ENCODE measurements at regions not wholly inside any gene's neighbourhood (a gene's known extent, or its start where the extent isn't known, plus 50 kb on each side); places are given as distances from the start of the nearest gene placed in this dataset.
"Not testable (repeated sequence)": the region's sequence is repeated elsewhere in the genome, so short reads cannot be mapped to it uniquely, and the experiment has no call there.

DNA sequence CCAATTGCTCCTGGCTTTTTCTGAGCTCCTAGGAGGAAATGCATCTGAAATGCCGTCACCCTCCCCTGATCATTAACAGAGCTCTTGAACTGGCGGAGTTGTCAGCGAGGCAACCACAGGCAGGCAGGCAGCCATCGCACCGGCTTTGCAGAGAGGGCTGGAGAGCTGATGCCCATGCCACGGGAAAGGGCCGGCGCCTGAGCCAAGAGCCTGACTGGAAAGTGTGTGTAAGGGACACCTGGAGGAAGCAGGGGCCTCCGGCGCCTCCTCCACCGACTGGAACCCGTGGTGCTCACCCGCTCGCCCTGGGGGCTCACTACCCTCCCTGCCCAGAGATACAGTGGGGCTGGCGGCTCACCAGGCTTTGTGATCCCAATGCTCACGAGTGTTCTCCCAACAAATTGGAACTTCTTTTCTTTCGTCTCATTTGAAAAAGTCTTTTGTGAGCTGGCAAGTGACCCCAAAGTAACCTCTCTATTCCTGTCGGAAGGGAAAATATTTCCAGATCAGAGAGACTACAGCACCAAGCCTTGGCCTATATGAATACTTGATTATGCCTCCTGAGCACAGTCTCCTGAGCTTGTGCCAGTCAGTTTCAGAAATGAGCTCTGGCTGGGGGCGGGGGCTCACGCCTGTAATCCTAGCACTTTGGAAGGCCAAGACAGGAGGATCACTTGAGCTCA lies 97.7 kb upstream of the SLC25A33 start:
- DNase-seq: peak; percentile 78

DNA sequence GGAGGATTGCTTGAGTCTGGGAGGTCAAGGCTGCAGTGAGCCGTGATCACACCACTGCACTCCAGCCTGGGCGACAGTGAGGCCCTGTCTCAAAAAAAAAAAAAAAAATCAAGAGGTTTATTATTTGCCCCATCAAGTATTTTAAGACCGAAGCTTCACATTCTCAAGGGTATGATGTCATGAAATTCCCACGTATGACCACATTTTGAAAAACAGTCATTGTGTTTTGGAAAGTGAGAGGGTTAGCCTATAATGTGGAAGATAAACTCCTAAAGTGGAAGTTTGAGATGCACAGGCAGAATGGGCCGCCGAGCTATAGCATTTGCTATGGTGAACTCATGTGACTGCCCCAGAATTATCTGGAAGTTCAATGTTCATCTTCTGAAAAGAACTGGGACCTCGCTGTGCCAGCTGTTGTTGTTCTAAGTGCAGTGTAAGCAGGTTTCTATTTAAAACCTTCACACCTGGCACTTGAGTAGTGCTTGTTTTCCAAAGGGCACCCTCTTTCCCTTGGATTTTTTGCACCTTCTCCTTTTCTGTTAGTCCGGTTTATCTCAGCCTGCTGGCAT lies 96.9 kb upstream of the SLC25A33 start:
- DNase-seq: no peak

DNA sequence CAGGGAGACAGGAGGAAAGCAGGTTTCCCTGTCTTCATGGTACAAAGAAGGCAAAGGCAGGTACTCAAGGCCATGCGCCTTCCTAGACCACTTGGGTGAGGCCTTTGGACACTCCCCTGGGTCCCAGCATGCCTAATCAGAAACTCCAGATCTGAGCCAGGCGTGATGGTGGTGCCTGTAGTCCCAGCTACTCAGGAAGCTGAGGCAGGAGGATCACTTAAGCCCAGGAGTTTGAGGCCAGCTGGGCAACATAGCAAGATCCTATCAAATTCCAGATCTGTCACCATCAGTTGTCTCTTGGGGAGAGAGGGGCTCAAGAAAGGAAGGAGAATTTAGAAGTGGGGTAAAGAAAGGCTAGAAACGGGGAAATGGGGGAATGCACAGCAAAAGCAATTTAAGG lies 96.3 kb upstream of the SLC25A33 start:
- DNase-seq: no peak

DNA sequence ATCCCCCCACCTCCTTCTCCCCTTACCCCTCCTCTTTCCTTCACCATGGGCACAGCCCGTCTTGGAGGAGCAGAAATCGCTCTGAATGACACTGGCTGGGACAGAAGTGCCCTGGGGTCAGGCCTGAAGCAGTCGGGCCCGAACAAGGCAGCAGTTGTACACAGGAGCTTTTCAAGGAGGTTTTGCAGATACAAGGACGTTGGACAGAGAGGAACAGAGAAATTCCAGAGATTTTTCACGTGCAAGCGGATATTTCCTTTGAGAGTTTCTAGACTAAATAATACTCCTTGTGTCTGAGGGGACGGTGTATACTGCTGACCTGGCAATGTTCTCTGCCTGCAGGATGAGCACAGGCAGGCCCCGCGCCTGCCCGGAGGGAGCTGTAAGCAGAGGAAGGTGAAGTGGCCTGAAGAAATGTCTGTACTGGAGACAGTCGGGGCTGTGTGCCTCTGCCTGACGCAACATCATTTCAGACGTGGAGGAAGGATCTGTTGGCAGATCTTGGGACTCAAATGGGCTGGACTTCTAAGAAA lies 95.3 kb upstream of the SLC25A33 start:
- no peak for DNase-seq

DNA sequence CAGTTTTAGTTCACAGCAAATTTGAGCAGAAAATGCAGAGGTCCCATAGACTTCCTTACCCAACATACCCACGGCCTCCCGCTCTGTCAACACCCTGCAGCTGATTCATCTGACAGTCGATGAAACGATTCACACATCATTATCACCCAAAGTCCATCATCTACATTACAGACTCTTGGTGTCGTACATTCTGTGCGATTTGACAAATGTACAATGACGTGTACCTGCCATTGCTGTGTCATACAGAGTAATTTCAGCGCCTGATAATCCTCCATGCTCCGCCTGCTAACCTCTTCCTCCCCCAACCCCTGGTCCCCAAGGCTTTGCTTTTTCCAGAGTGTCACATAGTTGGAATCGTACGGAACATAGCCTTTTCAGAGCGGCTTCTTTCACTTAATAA lies 94.7 kb upstream of the SLC25A33 start:
- no peak for DNase-seq

DNA sequence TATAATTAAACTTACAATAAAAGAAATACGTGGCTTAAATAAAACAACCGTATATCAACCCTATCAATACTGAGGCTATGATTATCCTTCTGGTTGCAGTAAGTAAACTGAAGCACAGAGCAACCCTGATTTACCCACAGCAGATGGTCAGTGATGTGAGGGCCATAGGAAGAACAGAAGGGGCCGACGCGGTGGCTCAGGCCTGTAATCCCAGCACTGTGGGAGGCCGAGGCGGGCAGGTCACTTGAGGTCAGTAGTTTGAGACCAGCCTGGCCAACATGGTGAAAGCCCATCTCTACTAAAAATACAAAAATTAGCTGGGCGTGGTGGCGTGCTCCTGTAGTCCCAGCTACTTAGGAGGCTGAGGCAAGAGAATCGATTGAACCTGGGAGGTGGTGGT lies 94.2 kb upstream of the SLC25A33 start:
- not testable (repeated sequence) for DNase-seq

DNA sequence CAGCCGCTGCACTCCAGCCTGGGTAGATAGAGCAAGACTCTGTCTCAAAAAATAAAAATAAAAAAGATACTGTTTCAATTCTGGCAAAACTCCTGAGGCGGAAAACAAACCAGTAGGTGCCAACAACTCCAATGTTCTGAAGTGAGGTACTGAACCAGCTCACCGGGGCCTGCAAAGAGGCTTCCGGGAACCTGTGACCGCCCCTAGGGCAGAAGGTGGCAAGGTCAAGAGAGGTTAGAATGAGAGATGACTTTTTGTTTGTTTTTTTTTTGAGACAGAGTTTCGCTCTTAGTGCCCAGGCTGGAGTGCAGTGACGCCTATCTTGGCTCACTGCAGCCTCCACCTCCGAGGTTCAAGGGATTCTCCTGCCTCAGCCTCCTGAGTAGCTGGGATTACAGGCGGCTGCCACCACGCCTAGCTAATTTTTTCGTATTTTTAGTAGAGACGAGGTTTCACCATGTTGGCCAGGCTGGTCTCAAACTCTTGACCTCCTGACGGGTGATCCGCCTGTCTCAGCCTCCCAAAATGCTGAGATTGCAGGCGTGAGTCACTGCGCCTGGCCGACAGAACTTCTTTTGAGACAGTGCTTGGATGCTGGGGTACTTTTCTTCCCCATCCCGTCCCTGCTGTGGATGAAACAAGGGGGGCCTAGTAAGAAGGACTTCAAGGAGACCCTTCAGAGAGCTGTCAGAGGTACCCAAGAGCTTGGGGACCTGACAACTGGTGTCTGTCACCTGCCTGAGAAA lies 91.9 kb upstream of the SLC25A33 start:
- DNase-seq: no peak

DNA sequence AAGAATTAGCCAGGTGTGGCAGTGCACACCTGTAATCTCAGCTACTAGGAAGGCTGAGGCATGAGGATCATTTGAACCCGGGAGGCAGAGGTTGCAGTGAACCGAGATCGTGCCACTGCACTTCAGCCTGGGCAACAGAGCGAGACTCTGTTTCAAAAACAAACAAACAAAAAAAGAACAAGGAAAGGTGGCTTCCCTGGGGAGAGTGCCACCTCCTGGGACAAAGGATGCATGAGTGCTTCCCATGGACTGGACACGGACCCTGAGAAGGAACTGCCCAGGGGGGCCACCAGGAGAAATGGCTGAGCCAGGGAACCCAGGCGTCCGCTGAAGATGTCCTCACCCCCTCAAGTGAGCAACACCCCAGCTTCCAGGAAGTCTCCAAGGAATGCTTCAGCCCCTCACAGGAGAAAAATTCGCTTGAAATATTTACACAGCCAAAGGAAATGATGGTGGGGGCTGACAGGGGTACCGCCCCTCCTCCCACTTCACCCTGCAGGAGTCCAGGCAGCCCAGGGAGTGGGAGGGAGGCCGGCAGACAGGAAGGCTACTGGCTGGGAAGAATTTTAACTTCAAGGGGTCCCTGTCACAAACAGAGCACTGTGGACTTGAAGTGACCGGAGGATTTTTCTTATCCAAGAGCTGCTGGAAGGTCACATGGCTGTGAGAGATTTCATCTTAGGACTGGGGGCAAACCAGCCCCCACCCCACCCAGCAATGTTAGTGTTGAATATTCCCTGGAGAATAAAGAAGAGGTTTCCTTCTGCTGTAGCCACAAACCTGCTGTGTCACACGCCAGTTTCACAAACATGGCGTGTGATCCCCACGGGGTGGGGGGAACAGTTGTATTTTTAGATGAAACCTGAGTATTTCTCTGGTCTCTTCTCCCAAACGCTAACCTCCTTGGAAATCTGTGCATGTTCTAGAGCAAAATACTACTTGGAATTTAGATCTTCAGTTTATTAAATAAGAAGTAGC lies 90.8 kb upstream of the SLC25A33 start:
- DNase-seq: no peak

DNA sequence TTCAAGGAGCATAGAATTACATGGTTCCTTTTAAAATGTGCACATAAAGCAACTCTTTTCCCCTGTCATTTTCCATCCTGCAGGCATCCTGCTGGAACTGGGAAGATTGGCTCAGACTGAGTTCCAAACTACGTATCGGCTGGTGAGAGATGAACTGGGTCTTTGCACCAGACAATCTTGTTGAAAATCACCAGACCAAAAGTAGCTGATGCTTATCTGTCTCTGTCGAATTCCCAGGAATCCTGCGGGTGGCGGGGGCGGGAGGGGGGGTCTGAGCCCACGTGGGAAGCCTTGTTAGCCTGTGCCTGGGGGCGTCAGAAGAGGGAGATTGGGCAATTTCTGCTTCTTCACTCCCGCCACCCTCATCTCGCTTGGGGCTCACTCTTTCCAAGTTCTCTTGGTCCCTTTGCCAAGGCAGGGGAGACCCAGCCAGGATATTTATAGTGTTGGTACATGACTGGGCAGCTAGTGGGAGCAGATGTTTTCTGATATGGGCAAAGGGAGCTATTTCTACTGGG lies 90.1 kb upstream of the SLC25A33 start:
- no peak for DNase-seq

DNA sequence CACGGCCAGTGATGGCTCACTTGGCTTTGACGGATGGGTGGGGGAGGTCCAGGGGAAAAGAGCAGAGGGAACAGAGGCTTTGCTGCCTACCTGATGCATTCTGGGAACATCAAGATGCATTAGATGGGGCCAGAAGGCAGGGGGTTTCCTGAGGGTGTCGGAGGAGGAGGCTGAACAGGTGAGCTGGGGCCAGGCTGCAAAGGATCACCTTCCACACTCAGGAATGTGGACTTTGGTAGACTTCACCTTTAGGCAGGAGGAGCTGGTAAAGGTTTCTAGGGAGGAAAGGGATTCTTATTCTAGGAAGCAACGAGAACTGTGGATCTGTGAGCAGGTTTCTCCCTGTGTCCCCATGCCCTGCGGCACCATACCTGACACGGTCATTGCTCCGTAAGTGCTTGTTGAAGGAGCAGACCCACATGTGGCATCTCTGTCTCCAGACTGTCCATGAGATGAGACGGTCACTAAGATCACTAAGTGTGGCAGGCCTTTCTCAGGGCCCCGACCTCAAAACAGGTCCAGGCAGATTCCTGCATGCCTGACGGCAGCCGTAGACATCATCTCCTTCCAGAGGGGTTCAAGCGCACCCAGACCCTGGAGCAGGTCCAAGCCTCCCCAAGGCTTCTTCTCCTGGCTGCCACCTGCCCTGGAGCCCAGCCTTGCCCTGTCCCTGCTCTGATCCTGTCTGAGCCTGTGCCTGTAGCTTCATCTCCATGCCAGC lies 89.1 kb upstream of the SLC25A33 start:
- no peak for DNase-seq

DNA sequence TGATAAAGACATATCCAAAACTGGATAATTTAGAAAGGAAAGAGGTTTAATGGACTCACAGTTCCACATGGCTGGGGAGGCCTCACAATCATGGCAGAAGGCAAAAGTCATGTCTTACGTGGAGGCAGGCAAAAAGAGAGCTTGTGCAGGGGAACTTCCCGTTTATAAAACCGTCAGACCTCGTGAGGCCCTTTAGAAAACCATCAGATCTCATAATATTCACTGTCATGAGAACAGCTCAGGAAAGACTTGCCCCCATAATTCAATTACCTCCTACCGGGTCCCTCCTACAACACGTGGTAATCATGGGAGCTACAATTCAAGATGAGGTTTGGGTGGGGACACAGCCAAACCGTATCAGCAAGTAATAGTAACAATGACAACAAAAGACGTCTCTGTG lies 88.2 kb upstream of the SLC25A33 start:
- no peak for DNase-seq

DNA sequence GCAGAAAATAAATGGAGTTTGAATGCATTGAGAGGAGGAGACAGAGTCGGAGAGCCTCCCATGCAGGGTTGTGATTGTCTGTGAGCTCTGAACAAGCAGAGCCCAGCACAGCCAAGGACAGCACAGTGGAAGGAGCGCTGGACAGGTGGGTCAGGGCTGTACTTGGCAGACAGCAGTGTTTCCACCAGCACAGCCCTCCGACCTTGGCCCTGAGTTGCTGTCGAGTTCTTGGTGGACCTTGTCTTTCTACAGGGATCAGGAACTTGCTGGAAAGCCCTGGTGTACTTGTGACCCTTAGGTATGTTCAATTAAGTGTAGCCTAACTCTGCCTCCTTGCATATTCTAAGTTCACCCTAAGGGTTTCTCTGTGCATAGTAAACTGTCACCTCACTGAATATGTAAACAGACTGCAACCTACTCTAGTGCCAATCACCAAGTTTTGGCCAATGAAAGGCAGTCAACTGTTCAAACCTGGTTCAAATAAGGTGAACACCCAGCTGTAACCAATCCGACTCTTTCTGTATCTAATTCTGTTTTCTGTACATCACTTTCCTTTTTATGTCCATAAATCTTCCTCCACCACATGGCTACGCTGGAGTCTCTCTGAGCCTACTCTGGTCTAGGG lies 86.6 kb upstream of the SLC25A33 start:
- no peak for DNase-seq

DNA sequence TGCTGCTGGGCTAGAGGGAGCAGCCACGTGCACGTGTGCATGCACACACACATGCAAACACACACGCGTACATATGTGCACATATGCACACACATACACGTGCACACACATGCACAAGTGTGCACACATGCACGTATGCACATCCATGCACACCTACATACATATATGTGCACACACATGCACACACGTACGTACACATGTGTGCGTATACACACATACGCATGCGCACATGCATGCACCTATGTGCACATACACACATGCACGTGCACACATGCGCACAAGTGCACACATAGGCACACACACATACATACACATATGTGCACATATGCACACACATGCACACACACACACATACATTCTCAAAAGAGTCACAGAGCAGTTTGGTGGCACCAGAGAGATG lies 85.9 kb upstream of the SLC25A33 start:
- no peak for DNase-seq

DNA sequence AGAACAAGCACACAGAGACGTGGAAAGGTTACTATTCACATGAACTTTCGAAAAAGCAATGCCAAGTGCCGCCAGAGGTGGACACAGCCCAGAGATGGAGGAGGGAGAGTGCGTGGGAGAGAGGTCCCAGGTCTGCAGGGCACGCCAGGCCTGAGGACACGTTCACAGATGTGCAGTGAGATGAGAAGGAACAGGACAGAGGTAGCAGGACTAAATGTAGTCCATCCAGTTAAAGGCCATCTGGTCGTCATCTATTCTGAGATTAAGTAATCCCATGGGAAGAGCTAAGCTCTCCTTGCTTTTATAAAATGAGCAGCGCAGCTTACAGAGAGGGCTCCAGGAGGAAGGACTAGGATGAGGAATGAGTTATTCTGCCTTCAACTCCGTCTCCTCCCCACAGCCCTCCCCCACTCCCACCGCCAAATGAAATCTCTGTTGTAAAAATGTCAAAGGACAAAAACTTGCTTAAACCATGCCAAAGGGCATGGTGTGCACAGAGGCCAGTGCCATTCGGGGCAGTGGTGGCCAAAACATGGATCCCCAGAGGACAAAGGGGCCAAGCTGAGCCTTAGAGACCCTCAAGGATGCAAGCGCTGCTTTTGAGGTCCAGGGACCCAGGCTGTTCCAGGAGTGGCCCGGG lies 85.4 kb upstream of the SLC25A33 start:
- DNase-seq: no peak

DNA sequence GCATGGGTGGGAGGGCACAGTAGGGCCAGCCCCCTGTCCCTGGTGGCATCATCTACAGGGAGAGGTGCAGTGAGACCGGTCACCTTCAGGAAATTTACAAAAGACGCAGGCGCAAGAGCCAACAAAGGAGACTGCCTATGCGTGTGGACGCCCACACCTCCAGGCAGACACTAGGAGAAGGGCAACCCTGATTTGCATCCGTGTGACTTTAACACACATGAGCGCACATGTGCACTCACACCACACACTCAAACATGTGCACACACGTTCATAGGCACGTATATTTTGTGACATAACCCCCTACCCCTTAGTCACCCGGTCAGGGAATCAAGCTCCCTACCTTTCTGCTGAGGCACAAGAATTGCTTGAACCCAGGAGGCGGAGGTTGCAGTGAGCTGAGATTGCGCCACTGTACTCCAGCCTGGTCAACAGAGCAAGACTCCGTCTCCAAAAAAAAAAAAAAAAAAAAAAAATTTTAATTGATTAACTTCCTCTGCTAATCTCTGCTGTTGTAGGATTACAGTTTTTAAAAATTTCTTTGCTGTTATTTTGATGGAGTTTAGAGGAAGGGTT lies 84.7 kb upstream of the SLC25A33 start:
- no peak for DNase-seq

DNA sequence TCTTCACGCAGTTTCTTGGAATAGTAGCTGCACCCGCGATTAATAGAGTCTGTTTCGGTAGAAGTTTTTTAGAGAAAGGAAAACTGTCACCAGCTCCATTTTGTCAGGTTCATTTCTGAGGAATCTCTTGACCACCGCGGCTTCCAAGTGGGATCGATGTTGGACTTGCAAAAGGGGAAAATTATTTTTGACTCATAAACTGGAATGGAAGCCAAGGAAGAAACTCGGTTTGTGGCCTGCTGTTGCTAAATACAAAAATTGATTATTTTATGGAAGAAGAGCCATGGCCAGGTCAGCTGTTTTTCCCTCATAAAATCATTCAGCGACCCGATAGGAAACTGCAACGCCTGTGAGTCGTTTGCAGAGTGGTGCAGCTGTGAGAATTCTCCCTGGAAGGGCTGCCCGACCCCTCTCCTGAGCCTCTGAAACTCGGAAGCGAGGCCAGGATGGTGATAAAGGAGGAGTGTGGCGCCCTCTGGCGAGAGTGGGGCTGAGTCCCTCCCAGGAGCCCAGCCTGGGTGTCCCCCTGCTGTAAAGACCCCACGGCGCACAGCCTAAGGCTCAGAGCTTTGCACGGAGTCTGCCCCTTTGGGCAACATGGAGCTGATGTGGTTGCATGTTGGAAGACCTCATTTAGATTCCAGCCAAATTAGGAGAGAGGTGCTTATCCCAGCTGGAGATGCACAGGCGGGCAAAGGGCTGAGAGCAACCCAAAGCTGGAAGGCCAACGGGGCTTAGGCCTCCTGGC lies 83.6 kb upstream of the SLC25A33 start:
- peak; percentile 85 for DNase-seq

DNA sequence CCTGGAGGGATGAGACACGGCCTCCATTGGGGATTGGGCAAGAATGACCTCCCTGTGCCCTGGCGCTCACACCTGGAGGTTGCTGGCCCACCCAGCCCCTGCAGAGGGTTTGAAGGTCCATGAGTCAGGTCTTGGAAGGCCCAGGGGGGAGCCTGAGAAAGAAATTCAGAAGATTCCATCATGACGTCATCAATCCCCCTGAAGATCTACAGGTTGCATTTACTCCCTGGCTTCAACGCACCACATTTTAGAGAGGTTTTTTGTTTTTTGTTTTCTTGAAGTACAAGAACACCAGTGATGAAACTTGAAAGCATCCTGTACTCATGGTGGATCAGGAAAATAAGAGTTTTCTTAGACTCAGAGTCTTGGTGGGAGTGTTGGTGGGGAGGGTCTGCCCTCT lies 82.4 kb upstream of the SLC25A33 start:
- no peak for DNase-seq

DNA sequence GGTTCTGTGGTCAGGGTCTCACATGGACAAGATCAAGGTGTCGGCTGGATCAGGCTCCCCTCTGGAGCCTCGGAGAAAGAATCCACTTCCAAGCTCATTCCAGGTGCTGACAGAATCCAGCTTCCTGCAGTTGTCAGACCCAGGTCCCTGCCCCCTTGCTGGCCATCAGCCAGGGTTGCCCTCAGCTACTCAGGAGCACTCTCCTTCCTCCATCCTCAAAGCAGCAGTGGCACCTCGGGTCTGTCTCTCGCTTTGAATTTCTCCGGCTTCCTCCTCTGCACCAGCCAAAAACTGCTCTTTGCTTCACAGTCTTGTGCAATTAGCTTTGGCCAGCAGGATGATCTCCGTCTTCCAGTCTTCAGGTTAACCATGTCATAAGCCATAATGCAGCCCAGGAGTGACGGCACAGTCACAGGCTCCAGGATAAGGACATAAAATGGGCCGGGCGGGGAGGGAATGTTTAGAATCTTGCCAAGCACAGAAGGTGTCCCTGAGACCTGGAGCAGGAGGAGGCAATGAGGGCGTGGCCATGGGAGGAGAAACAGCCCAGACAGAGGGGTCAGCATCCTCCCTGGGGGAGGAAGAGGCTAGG lies 79.4 kb upstream of the SLC25A33 start:
- no peak for DNase-seq

DNA sequence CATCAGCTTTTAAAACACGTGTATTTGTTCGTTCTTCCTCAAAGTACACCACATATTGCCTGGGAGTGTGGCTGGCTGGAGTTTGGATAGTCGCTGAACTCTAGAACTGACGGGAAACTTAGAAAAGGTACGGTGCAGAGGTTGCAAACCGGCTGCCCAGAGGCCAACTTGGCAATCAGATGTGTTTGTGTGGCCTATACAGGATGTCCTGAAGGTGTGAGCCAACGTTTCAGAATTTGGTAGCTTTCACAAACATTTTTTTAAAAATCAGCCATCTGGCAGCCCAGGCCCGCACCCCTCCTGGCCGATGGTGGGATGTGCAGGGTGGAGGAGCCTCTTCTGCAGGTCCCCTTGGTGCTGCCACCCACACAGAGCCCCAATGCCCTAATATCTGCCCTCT lies 73.6 kb upstream of the SLC25A33 start:
- no peak for DNase-seq
